ENCODE measurements at regions not wholly inside any gene's neighbourhood (a gene's known extent, or its start where the extent isn't known, plus 50 kb on each side); places are given as distances from the start of the nearest gene placed in this dataset.

GRCh38 chr7:145511004-145511403, 605.6 kb upstream of the CNTNAP2 start (continued):
- no peak for TF ChIP-seq ZC3H11A (IDR thresholded peaks at IDR 0.05; ENCODE audit: low read depth, low read length)
- no peak for TF ChIP-seq ATF2 (CRISPR knock-in tag; IDR thresholded peaks at IDR 0.05)
- no peak for TF ChIP-seq ZKSCAN8 (CRISPR knock-in tag; IDR thresholded peaks at IDR 0.05)

- no peak overlapping the region for H3K27ac ChIP-seq (ENCODE audit: extremely low read depth, low read depth, low read length)
- BruUV-seq (replicated peaks) = no TSS peak
- no peak for FAIRE-seq
- H3K9me3 ChIP-seq (replicated peaks; ENCODE audit: control insufficient read depth, insufficient read depth, low read depth, low read length) = 0 out of 2 replicates have a peak, but pooled peaks cover 3% of the 10 kb centered on the region
- no peaks in the 10 kb centered on the region for H3K27me3 ChIP-seq (ENCODE audit: control insufficient read depth in 2 of 2, insufficient read depth in 2 of 2, low read length in 2 of 2)
- ChIA-PET POLR2A (no interaction called here), CTCF (ENCODE audit: low intra/inter-chr PET ratio) (no interaction called here)
- no peaks in the 10 kb centered on the region for H4K20me1 ChIP-seq (replicated peaks; ENCODE audit: control insufficient read depth, insufficient read depth, low read length)
- no peaks in the 10 kb centered on the region for H3K36me3 ChIP-seq (ENCODE audit: control insufficient read depth, insufficient read depth, low read length)
- H3K79me2 ChIP-seq (ENCODE audit: control insufficient read depth, insufficient read depth, low read length) = no peaks in the 10 kb centered on the region
- no peak for DNase-seq (ENCODE audit: extremely low read depth in 1 of 4, low spot score in 3 of 4)
- H3K9me1 ChIP-seq (ENCODE audit: control insufficient read depth, insufficient read depth, low read length) = no peaks in the 10 kb centered on the region
- WGBS (ENCODE audit: insufficient coverage, low coverage, missing lambda C conversion rate) = 6% methylated on average over 3 of the region's 3 CpGs
- intact Hi-C loops (cut with micrococcal nuclease) = no loop called here
- H3K4me2 ChIP-seq (ENCODE audit: insufficient read depth, low read length) = no peak overlapping the region
- no peak overlapping the region for H3K4me3 ChIP-seq
- H3K4me1 ChIP-seq (replicated peaks in 1 of 2; ENCODE audit: control insufficient read depth in 2 of 2, insufficient read depth in 2 of 2, low read length in 2 of 2) = no peaks in the 10 kb centered on the region
- no peak overlapping the region for H2AFZ ChIP-seq (ENCODE audit: low read depth, low read length)
- no peak overlapping the region for H3K9ac ChIP-seq (ENCODE audit: insufficient read depth in 1 of 2, low read depth in 2 of 2, low read length in 2 of 2)
- in situ Hi-C loops (cut with MboI) = no loop called here
- no peak for ATAC-seq
- no peak for TF ChIP-seq ZNF232 (CRISPR knock-in tag; IDR thresholded peaks at IDR 0.05)
- TF ChIP-seq BCOR (IDR thresholded peaks at IDR 0.05) = no peak
- no peak for TF ChIP-seq POLR3G (IDR thresholded peaks at IDR 0.05; ENCODE audit: extremely low read depth, insufficient read length, insufficient replicate concordance)
- no peak for TF ChIP-seq SIN3B (IDR thresholded peaks at IDR 0.05; ENCODE audit: low read depth)
- TF ChIP-seq AFF1 (IDR thresholded peaks at IDR 0.05; ENCODE audit: low read depth in 1 of 2, partially characterized antibody in 2 of 2) = no peak
- no peak for TF ChIP-seq CCNT2 (IDR thresholded peaks at IDR 0.05; ENCODE audit: borderline replicate concordance, extremely low read depth, insufficient read length, low read depth, low read length)
- TF ChIP-seq RERE (CRISPR knock-in tag; IDR thresholded peaks at IDR 0.05; ENCODE audit: borderline replicate concordance) = no peak
These were observed 618.6 kb upstream of the CNTNAP2 start for GRCh38 chr7:145497911-145498525.

Data from K562 (cell line).